ENCODE measurements at regions not wholly inside any gene's neighbourhood (a gene's known extent, or its start where the extent isn't known, plus 50 kb on each side); places are given as distances from the start of the nearest gene placed in this dataset.
A peak's percentile ranks its signal among the peaks of the same experiment; 100 is the strongest.
"Not testable (repeated sequence)": the region's sequence is repeated elsewhere in the genome, so short reads cannot be mapped to it uniquely, and the experiment has no call there.

GRCh38 chr15:70396807-70397206 is 299.1 kb upstream of the TLE3 start:
- DNase-seq (ENCODE audit: low read depth) = no peak

DNA sequence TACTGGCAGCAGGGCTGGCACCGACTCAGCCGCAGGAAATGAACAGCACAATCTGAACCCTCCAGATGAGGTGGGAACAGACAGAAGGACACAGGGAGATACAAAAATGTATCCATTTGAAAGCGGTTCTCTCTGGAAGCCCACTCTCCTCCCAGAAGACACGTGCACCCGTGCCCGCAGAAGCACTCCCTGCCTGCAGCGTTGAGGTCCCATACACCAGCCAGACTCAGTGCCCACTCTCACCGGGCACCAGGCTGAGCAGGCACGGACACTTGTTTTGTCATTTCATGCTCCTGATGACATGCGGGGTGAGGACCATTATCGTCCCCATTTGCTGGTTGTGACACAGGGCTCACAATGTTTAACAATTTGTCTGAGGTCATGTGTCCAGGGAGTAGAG is 297.4 kb upstream of the TLE3 start:
- DNase-seq (ENCODE audit: low read depth) = no peak

- no peak for DNase-seq (ENCODE audit: low read depth)
Measured at GRCh38 chr15:70390723-70391122, 293.0 kb upstream of the TLE3 start.

DNA sequence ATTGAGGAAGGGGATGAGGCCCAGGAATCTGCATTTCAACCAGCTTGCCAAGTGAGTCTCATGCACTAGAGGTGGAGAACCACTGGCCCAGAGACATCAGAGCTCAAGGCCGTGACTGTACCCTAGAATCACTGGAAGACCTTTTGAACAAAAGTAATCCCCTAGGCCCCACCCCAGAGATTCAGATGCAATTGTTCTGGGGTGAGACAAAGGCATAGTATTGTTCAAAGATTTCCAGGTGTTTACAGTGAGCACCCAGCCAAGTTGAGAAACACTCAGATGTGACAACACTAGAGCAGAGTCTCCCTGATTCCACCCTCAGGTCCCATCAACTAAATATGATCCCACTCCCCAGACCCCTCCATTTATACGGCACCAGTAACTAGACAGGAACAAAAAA is 290.3 kb upstream of the TLE3 start:
- no peak for DNase-seq (ENCODE audit: low read depth)

GRCh38 chr15:70387081-70387480 is 289.4 kb upstream of the TLE3 start:
- DNase-seq (ENCODE audit: low read depth) = no peak

DNA sequence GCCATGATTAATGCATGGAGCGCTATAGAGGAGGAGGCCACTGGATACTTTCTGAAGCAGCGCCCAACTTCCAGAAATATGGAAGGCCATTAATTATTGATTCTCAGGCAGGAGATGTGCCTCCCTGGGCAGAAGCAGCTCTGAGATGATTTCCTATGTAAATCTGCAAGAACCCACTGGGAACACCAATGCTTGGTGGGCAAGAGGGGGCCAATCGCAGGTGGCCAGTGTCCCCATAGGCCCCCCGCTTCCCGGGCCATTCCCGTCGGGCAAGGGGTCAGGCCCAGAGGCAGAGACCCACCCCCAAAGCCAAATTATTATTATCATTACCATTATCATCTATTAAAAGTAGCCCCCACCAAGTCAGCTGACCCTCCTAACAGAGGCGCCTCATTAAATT is 288.0 kb upstream of the TLE3 start:
- no peak for DNase-seq (ENCODE audit: low read depth)

DNA sequence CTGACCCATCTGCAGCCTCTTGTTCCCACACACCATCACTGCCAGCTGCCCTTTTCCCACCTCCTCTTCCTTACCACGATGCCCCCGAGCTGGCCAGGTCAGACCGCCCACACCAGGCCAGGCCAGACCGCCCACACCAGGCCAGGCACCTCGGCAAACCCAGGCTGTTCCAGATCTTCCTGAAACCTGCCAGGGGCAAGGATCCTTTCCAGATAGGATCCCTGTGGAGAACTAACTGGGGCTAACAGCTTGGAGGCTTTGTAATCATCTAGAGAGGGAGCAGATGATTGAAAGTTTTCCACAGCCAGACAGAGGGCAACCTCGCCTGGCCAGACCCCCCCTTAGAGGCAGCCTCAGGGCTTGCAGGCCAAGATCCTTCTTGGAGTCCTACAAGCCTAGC is 287.3 kb upstream of the TLE3 start:
- DNase-seq (ENCODE audit: low read depth) = no peak

DNA sequence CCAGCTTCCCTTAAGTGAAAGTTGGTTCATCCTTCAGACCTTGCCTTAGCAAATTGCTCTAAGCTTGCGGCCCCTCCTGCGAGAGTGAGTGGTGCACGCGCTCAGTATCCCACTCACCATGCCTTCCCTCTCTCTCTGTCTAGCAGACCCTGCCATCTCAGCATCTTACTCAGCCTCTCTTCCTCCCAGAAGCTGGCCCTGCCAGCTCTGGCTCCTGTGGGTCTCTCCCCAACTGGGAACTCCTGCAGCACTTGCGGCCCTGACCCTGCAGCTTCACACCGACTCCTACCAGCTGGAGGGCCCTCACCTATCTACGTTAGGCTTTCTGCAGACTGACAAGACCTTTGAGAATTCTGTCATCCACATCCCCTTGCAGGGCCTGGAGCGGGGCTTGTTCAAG is 286.1 kb upstream of the TLE3 start:
- DNase-seq (ENCODE audit: low read depth) = no peak

DNA sequence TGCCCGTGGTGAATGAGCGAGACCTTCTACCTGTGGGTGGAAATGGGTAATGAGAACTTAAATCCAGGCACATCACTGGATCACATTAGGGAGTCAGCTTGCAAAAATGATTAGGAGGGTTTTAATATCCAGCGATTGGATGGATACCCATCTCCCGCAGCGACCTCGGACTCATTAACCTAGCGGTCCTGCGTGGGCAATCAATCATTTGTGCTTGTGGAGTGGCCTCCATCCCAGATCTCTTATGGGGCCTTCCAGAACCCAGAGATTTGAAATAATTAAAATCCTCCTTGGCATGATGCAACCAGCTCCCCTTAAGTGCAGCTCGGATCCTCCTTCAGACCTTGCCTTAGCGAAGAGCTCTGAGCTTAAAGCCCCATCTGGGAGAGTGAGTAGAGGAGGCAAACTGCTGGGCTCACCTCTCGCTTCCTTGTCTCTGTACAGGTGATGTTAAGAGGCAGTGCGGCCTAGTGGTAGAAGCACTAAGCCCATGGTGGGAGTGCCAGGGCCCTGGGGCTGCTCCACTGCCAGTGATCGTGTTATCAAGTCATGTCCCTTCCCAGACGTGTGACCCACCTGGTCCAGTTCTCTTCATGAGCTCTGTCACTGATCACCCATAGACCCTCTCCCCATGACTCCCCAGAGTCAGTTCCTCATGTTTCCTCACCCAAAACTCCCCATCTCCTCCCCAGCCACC is 285.2 kb upstream of the TLE3 start:
- DNase-seq (ENCODE audit: low read depth) = no peak

- no peak for DNase-seq (ENCODE audit: low read depth)
Measured at GRCh38 chr15:70382009-70382749, 284.5 kb upstream of the TLE3 start.

GRCh38 chr15:70379938-70380883 is 282.5 kb upstream of the TLE3 start:
- DNase-seq (ENCODE audit: low read depth) = peak; percentile 83

- DNase-seq (ENCODE audit: low read depth) = no peak
Measured at GRCh38 chr15:70379134-70379533, 281.4 kb upstream of the TLE3 start.

DNA sequence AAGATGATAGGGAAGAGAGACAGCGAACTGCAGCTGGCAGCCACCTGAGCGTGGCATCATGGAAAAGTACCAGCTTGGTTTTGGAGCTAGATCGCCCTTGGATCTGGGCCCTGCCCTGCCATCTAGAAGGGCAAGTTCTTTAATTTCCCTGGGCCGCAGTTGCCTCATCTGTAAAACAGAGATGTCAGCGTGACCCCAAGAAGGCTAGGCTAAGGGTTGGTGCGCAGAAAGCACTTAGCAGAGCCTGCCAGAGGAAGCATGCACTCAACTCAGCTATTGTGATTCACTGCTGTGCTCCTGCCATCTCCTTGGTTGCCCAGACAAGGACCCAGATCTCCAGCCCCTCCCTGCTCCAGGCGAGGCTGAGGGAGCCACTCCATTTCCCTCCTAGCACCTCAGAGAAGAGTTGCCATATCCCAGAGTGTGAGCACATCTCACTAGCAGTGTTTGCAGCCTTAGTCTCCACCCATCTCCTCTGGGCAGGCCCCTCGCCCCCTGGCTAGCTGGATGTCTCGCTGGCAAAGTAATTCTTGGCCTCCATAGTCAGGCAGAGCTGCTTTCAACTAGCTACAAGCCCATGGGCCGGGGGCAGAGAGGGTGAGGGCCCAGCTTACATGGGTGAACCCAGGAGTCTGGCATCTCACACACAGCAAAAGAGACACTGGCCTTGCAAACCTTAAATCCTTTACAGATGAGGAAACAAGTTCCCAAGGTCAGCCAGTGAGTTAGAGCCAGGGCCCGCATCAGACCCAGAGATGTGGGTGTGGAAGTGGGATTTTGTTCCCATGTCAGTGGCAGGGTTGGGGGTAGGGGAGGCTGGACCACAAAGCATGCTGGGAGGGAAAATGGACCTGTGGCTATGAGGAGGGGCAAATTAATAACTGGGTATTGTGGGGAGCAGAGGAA is 280.7 kb upstream of the TLE3 start:
- no peak for DNase-seq (ENCODE audit: low read depth)

- peak; percentile 52 for DNase-seq (ENCODE audit: low read depth)
Measured at GRCh38 chr15:70376929-70377691, 279.4 kb upstream of the TLE3 start.

GRCh38 chr15:70376031-70376928 is 278.6 kb upstream of the TLE3 start:
- DNase-seq (ENCODE audit: low read depth) = peak; percentile 40

DNA sequence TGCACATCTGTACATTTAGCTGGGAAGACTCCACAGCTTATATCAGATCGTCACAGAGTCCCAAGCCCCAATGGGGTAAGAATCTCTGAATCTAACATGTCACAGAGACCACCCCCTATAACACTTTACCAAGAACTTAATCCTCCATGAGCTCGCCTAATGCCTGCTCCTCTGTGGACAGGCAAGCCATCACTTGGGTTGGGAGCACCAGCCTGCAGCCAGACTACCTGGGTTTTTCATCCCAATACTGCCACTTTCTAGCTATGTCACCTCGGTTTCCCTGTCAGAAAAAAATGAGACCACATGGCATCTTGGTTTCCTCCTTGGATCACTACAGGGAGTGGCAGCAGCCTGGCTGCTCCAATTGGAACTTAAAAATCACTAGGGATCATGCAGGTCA is 277.9 kb upstream of the TLE3 start:
- no peak for DNase-seq (ENCODE audit: low read depth)

- peak; percentile 31 for DNase-seq (ENCODE audit: low read depth)
Measured at GRCh38 chr15:70375006-70375431, 277.3 kb upstream of the TLE3 start.

- DNase-seq (ENCODE audit: low read depth) = no peak
Measured at GRCh38 chr15:70374096-70374495, 276.4 kb upstream of the TLE3 start.

GRCh38 chr15:70373439-70373838 is 275.7 kb upstream of the TLE3 start:
- not testable (repeated sequence) for DNase-seq (ENCODE audit: low read depth)
